PC-3 (cell line): ENCODE measurements at regions not wholly inside any gene's neighbourhood (a gene's known extent, or its start where the extent isn't known, plus 50 kb on each side); places are given as distances from the start of the nearest gene placed in this dataset.

ENCODE experiments used
- ATAC-seq: fragments of 200-7000 bp; cut with Tn5 transposase; 2 replicates; pipeline ENCODE4 v1.9.1; 2020; ENCODE audit warnings: mild to moderate bottlenecking, moderate library complexity
- BruUV-seq: library from RNA; stranded (reverse); fragments of 400-500 nt; replicated peaks from 2 replicates; lab custom pipeline; 2021; lab: Mats Ljungman, UMichigan
- CTCF ChIA-PET: fragments of 300-600 bp; sonication (Branson Sonifier 250); formaldehyde crosslinking; loops from one replicate; lab custom pipeline; 2022; ENCODE audit warnings: antibody characterized with exemption; lab: Charles Lee
- POLR2A ChIA-PET: fragments of 300-600 bp; sonication (Branson Sonifier 250); formaldehyde crosslinking; loops from one replicate; lab custom pipeline; 2022; ENCODE audit warnings: antibody characterized with exemption; ENCODE audit not compliant: unreplicated experiment; lab: Charles Lee
- DNase-seq: peaks from one replicate; pipeline ENCODE4 v3.0.0-alpha.2; 2015
- H2AFZ ChIP-seq: fragments of 300-600 bp; sonication (generic); 2 replicates; pipeline ENCODE4 v1.6.0; 2016; ENCODE audit warnings: antibody characterized with exemption, low read length
- H3F3A ChIP-seq: fragments of 300-600 bp; sonication (generic); one replicate; pipeline ENCODE4 v1.6.0; 2017; ENCODE audit warnings: antibody characterized with exemption, low read length, control low read depth, mild to moderate bottlenecking; ENCODE audit not compliant: unreplicated experiment
- H3K27ac ChIP-seq: fragments of 300-600 bp; sonication (generic); 2 replicates; pipeline ENCODE4 v1.5.1; 2016; ENCODE audit warnings: mild to moderate bottlenecking, low read length
- H3K27me3 ChIP-seq: fragments of 300-600 bp; sonication (generic); 2 replicates; pipeline ENCODE4 v1.6.1; 2016; ENCODE audit warnings: low read length, mixed read lengths
- H3K36me3 ChIP-seq: fragments of 300-600 bp; sonication (generic); 2 replicates; pipeline ENCODE4 v1.6.1; 2016; ENCODE audit warnings: low read depth, mixed run types, low read length, mixed read lengths
- H3K4me1 ChIP-seq: fragments of 300-600 bp; sonication (generic); 2 replicates; pipeline ENCODE4 v1.5.1; 2016; ENCODE audit warnings: low read length; ENCODE audit not compliant: insufficient read depth
- H3K4me2 ChIP-seq: fragments of 300-600 bp; sonication (generic); 2 replicates; pipeline ENCODE4 v1.6.0; 2016; ENCODE audit warnings: low read length
- H3K4me3 ChIP-seq: fragments of 300-600 bp; sonication (generic); 2 replicates; pipeline ENCODE4 v1.5.1; 2016; ENCODE audit warnings: mild to moderate bottlenecking, low read length, mixed read lengths
- H3K79me2 ChIP-seq: fragments of 300-600 bp; sonication (generic); 2 replicates; pipeline ENCODE4 v1.6.1; 2017; ENCODE audit warnings: low read length, mixed read lengths
- H3K9ac ChIP-seq: fragments of 300-600 bp; sonication (generic); 2 replicates; pipeline ENCODE4 v1.6.0; 2016; ENCODE audit warnings: mild to moderate bottlenecking, low read length
- H3K9me2 ChIP-seq: fragments of 300-600 bp; sonication (generic); replicated peaks from 2 replicates; pipeline ENCODE4 v1.6.1; 2016; ENCODE audit warnings: mixed run types, low read length, mixed read lengths
- H3K9me3 ChIP-seq: fragments of 300-600 bp; sonication (generic); 2 replicates; pipeline ENCODE4 v1.6.1; 2016; ENCODE audit warnings: low read length, mixed read lengths
- H4K20me1 ChIP-seq: fragments of 300-600 bp; sonication (generic); 2 replicates; pipeline ENCODE4 v1.6.1; 2016; ENCODE audit warnings: low read length, mixed read lengths
- EZH2 ChIP-seq: fragments of 300-600 bp; sonication (generic); IDR thresholded peaks from one replicate; pipeline ENCODE4 v1.6.1; 2017; ENCODE audit warnings: antibody characterized with exemption, mild to moderate bottlenecking, low read length; ENCODE audit not compliant: unreplicated experiment
- EZH2phosphoT487 ChIP-seq: fragments of 300-600 bp; sonication (generic); IDR thresholded peaks from 2 replicates; pipeline ENCODE4 v1.6.1; 2018; ENCODE audit warnings: mild to moderate bottlenecking, antibody characterized with exemption, low read length, borderline replicate concordance
- intact Hi-C: fragments of 100-400 bp; cut with micrococcal nuclease; formaldehyde crosslinking; loops from 2 replicates; pipeline ENCODE4 v1.9.0; 2023
- TF ChIP-seq, protein P1 (sequence below): fragments of 300-600 bp; sonication (generic); conservative IDR thresholded peaks from 2 replicates; pipeline ENCODE4 v1.5.1; 2017; ENCODE audit warnings: antibody characterized with exemption, low read depth, mild to moderate bottlenecking, low read length

DNA sequence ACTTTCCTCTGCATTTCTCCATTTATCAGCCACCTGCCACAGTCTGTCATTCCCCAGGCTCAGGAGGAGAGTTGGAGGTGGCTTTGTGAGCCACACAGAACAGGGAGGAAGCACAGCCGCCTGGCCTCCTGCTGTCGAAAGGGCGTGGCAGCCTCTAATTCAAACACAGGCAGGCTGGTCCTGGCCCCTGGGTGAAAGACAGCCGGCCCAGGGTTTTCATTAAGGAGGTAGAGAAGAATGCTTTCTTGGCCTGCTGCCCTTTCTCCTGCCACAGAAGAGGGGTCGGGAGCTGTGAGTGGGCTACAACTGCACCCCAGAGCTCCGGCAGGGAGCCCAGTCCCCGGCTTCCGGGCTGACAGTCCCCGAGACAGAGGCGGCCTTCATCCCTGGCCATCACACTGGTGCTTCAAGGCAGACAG, 108.6 kb upstream of the FZD10 start:
- no peak for ATAC-seq
- Histone ChIP-seq H3K27me3 (no peaks in the 10 kb centered on the region; the same call in 1 of the 2 replicates), H3K27ac (no peak overlapping the region), H3K4me3 (no peak overlapping the region), H4K20me1 (no peaks in the 10 kb centered on the region), H3F3A (no peaks in the 10 kb centered on the region), H3K36me3 (no peaks in the 10 kb centered on the region), H3K9ac (no peak overlapping the region), H2AFZ (no peak overlapping the region), H3K9me2 (no peaks in the 10 kb centered on the region), H3K4me2 (no peak overlapping the region), H3K9me3 (no peaks in the 10 kb centered on the region), H3K4me1 (no peaks in the 10 kb centered on the region), H3K79me2 (no peaks in the 10 kb centered on the region)
- intact Hi-C loops = no loop called here
- no TSS peak for BruUV-seq
- DNase-seq = no peak
- ChIA-PET POLR2A (no interaction called here), CTCF (no interaction called here)
- TF ChIP-seq EZH2phosphoT487 (no peak), EZH2 (no peak)
- TF ChIP-seq, protein P1, sequence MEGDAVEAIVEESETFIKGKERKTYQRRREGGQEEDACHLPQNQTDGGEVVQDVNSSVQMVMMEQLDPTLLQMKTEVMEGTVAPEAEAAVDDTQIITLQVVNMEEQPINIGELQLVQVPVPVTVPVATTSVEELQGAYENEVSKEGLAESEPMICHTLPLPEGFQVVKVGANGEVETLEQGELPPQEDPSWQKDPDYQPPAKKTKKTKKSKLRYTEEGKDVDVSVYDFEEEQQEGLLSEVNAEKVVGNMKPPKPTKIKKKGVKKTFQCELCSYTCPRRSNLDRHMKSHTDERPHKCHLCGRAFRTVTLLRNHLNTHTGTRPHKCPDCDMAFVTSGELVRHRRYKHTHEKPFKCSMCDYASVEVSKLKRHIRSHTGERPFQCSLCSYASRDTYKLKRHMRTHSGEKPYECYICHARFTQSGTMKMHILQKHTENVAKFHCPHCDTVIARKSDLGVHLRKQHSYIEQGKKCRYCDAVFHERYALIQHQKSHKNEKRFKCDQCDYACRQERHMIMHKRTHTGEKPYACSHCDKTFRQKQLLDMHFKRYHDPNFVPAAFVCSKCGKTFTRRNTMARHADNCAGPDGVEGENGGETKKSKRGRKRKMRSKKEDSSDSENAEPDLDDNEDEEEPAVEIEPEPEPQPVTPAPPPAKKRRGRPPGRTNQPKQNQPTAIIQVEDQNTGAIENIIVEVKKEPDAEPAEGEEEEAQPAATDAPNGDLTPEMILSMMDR = no peak

DNA sequence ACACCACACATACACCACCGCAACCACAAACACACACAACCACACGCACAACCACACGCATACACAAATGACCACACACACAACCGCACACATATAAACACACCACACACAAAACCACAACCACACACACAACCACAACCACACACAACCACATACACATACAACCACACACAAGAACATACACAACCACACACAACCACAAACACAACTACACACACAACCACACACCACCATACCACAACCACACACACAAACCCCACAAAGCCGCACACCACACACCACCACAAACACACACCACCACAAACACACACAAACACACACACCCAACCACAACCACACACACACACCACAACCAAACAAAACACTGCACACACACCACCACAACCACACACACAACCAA, 107.5 kb upstream of the FZD10 start:
- POLR2A ChIA-PET = no interaction called here
- H3K9me3 ChIP-seq = no peaks in the 10 kb centered on the region
- H3K9ac ChIP-seq = no peak overlapping the region
- no peaks in the 10 kb centered on the region for H3K9me2 ChIP-seq
- ATAC-seq (no peak), DNase-seq (no peak)
- BruUV-seq = no TSS peak
- no peak overlapping the region for H3K4me2 ChIP-seq
- CTCF ChIA-PET = no interaction called here
- H3K4me3 ChIP-seq = no peak overlapping the region
- no peak overlapping the region for H2AFZ ChIP-seq
- H3K4me1 ChIP-seq = no peaks in the 10 kb centered on the region
- H3K36me3 ChIP-seq = no peaks in the 10 kb centered on the region
- intact Hi-C loops = no loop called here
- H3K27me3 ChIP-seq = no peaks in the 10 kb centered on the region; the same call in 1 of the 2 replicates
- no peaks in the 10 kb centered on the region for H4K20me1 ChIP-seq
- TF ChIP-seq, protein P1 = no peak
- no peak for TF ChIP-seq EZH2phosphoT487
- no peak for TF ChIP-seq EZH2
- H3K27ac ChIP-seq = no peak overlapping the region
- no peaks in the 10 kb centered on the region for H3K79me2 ChIP-seq
- no peaks in the 10 kb centered on the region for H3F3A ChIP-seq

DNA sequence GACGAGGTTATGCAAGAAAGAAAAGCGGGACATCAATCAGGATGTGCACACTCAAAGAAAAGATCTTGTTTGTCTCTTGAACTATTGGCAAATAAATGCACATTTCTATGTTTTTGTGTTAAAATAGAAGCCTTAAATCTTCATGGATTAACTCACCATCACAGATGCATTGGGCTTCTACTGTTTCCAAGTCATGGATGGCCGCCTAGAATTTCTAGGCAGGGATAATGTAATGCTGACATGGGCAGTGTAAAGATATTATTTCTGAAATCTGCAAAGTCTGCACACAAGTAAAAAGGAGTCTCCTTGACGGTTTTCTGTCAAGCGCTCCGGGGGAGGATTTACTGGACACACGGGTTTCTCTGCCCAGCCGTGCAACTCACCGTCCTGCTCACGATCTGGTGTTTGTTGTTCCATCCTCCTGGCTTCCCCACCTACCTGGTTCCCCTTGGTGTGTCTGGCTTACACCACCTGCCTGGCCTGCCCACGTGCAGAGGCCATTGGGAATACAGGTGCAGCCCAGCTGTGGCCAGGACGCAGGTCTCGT, 103.3 kb upstream of the FZD10 start:
- Histone ChIP-seq H2AFZ (no peak overlapping the region), H3K4me3 (no peak overlapping the region), H4K20me1 (no peaks in the 10 kb centered on the region), H3K27ac (no peak overlapping the region), H3K9me2 (no peaks in the 10 kb centered on the region), H3K4me2 (no peak overlapping the region), H3K9ac (no peak overlapping the region), H3K79me2 (no peaks in the 10 kb centered on the region), H3K27me3 (no peaks in the 10 kb centered on the region), H3F3A (no peaks in the 10 kb centered on the region), H3K9me3 (no peaks in the 10 kb centered on the region), H3K36me3 (no peaks in the 10 kb centered on the region), H3K4me1 (no peaks in the 10 kb centered on the region)
- BruUV-seq = no TSS peak
- ChIA-PET CTCF (no interaction called here), POLR2A (no interaction called here)
- intact Hi-C loops = no loop called here
- DNase-seq (no peak), ATAC-seq (no peak)
- no peak for TF ChIP-seq EZH2
- TF ChIP-seq EZH2phosphoT487 = no peak
- TF ChIP-seq, protein P1 = no peak
